GM21723 (cell line): ENCODE measurements at regions not wholly inside any gene's neighbourhood (a gene's known extent, or its start where the extent isn't known, plus 50 kb on each side); places are given as distances from the start of the nearest gene placed in this dataset.

Source experiments
- ATAC-seq: cut with Tn5 transposase; IDR thresholded peaks from one replicate; pipeline ENCODE4 v1.9.1; 2021; ENCODE audit warnings: mild to moderate bottlenecking, moderate library complexity; ENCODE audit not compliant: unreplicated experiment

DNA sequence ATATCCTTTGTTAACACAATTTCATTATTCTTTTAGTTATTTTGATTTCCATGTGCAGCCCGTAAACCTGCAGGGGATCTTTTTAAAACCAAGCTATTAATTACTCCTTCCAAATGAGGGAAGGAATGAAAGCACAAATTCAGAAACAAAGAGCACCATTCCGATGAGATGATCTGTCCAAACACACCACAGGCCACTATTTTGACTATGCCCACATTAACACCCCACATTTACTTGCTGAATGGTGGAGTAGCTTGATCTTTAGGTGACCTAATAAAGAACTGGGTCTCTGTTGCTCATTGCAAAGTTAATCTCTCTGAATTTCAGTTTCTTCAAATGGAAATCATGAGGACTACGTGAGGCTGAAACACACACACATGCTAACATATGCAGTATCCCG lies 218.0 kb downstream of the IRS1 start:
- ATAC-seq = no peak

- no peak for ATAC-seq
Observed at GRCh38 chr2:226581004-226581403, 218.6 kb downstream of the IRS1 start.

GRCh38 chr2:226580403-226580802 lies 219.2 kb downstream of the IRS1 start:
- ATAC-seq = no peak

DNA sequence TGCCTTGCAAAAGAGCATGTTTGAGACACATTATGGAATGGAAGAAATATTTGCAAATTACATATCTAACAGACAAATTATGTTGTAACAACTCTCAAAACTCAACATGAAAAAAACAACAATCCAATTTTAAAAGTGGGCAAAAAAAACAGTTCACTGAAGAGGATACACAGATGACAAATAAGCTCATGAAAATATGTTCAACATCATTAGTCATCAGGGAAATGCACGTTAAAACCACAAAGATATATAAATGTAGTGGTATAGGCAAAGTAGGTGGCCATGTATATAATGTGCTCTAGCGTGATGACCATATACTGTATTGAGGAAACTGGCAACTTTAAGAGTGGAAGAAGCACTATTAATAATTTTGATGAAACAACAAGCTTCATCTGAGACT lies 220.1 kb downstream of the IRS1 start:
- ATAC-seq = no peak

- ATAC-seq = no peak
Observed at GRCh38 chr2:226578879-226579278, 220.7 kb downstream of the IRS1 start.

- no peak for ATAC-seq
Observed at GRCh38 chr2:226578373-226578772, 221.2 kb downstream of the IRS1 start.

DNA sequence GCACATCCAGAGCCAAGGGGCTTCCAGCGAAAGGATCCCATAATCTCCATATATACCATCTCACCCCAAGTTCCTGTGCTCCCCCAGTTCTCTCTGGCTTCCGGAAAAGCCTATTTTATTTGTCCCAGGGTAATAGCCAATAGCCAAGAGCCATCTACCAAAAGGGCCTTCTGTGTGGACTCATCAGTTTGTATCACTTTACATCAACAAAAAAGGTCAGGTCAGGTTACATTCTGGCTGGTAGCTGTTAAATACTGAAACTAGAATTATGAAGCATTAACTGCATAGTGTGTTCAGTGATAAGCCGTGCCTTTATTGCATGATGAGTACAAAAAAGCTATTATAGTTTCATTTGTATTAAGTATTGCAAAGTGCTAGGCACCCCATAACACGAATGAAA lies 223.7 kb downstream of the IRS1 start:
- no peak for ATAC-seq

DNA sequence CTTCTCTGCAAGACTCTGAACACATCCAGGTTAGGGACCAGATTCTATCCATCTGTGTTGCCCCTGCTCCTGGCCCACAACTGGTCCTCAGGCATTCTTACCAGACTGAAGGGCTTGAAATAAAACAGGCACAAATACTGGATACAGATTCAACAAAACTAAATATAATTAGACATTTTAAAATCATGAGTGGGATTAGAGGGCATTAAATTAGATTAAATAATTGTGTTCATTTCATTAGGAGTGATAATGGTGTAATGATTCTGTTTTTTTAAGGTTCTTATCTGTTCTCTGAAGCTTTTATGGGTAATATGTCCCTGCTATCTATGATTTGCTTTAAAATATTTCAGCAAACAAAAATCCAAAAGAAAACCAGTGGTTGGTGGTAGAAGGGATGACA lies 226.5 kb downstream of the IRS1 start:
- no peak for ATAC-seq

DNA sequence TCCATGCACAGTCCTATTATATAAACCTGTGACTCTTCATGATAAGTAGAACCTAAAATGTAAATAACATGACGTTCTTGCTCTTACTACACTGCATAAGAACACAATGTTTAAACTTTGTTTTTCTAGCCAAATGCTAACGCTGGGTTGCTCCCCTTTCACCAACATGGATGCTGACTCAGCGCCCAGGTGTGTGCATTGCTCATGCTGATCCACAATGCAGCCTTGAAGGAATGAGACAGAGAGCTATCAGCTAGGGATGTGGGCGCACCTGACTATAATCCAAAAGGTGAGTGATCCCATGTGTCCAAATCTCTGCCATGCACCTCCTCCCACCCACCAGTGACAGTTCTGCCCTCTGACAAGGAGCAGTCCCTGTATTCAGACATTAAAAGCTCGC lies 235.0 kb downstream of the IRS1 start:
- ATAC-seq = no peak

- no peak for ATAC-seq
Observed at GRCh38 chr2:226561962-226562361, 237.7 kb downstream of the IRS1 start.

DNA sequence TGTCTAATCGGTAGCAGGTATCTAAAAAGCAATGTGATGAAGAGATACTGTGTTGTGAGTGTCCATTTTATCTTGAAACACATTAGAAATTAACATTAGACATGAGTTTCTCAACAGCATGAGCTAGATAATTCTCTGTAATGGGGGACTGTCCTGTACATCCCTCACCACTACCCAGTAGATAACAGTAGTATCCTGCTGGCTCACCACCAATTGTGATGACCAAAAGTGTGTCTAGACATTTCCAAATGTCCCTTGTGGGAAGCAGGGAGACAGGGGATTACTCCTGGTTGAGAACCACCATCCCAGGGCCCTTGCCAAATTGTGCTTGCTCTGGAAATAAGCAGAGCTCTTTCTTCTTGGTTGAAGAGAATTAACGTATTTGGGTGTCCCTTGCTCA lies 239.3 kb downstream of the IRS1 start:
- ATAC-seq = no peak

DNA sequence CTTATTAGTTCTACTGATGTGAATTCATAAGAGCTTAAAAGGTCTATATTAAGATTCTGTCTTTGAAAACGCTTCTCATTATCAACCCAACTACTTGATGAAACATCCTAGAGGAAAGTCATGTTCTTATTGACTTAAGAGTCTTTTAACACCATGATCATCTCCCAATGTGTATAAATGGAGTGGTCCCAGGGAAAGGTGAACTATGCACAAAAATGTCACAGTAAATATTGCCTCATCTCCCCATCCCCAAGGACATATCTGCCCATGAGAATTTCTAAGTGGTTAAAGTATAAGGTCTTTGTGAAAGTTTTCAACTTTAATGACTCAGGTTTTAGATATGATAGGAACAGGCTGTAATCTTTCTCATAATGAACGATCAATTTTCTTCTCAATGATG lies 240.1 kb downstream of the IRS1 start:
- no peak for ATAC-seq

DNA sequence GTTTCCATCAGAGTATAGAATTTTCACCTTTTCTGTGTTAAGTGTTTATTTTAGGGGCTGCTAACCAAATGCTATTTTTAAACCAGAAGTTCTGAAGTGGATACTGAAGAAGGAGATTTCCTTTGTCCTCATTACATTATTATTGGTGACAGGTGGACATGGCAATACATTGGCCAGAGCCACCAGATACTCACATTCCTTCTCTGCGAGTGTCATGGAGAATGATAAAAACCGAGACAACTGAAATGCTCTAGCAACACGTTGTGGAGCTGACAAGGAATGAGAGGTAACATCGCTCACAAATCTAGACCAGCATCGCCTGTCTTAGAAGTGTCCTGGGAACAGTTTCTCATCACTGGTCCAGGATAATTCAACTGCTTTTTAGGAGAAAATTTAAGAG lies 241.2 kb downstream of the IRS1 start:
- ATAC-seq = no peak

GRCh38 chr2:226556050-226556449 lies 243.6 kb downstream of the IRS1 start:
- no peak for ATAC-seq

DNA sequence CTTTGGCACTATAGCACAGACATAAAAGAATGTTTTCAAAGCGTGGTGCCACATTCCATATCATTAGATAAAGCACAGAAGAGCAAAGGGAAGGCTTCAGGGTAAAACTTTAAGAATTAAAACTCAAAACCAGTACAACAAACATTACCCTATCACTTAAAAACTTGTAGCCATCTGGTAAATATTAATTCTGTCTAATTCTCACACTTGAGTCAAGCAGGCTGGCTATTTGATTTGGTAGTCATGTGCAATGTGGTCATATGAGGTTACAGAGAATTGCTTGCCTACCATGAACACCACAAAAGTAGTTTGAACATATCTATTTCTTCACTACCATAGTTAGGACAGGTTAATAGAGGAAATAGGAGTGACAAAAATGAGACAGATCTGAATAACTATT lies 244.9 kb downstream of the IRS1 start:
- ATAC-seq = no peak

GRCh38 chr2:226553333-226553732 lies 246.3 kb downstream of the IRS1 start:
- no peak for ATAC-seq

DNA sequence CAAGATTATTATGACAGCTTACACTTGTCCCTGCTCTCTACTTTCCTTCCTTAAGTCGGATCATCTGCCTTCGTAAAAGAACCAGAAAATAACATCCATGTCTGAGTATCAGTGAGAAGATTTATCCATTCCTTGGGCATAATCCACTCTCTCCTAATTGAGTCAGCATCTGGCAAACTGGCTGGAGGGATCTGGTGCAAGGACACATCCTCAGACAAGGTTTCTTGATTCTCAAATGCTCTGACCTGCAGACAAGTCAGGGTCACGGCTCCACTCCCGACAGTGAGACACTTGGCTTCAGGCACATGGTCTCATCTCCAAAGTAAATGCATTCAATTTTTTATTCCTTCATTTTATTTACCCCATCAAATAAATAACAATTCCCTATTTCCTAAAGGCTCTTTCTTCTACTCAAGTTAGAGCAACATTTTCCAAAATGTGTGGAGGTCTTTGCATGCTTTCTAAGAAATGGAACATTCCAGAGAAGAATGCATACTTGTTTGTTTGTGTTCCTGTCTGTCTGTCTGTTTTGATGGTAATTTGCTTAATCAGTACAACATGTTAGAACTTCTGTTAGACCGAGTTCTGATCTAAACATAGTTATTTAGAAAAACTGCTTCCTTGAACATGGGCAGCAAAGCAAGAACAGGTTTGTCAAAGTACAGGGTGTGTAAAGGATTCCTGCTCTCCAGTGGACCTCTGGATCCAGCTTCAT lies 246.9 kb downstream of the IRS1 start:
- no peak for ATAC-seq

- ATAC-seq = no peak
Observed at GRCh38 chr2:226551522-226552250, 247.9 kb downstream of the IRS1 start.

DNA sequence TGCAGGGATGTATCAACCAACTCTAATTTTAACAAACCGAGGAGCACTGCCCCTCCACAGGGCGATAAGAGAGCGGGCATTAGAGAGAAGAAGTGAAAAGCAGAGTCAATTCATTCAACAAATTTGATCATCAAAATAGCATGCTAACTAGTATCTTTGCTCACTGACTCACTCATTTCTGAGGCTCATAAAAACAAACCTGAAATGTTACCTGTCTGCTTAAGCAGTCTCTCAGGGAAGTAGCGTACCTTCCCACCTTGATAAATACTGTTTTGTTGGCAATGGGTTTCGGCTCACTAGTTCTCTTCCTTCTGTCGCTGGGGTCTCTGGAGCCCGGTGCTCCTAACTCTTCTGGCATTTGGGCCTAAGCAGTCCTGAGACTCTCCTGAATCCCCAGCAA lies 248.8 kb downstream of the IRS1 start:
- no peak for ATAC-seq

- no peak for ATAC-seq
Observed at GRCh38 chr2:226548732-226549131, 250.9 kb downstream of the IRS1 start.

DNA sequence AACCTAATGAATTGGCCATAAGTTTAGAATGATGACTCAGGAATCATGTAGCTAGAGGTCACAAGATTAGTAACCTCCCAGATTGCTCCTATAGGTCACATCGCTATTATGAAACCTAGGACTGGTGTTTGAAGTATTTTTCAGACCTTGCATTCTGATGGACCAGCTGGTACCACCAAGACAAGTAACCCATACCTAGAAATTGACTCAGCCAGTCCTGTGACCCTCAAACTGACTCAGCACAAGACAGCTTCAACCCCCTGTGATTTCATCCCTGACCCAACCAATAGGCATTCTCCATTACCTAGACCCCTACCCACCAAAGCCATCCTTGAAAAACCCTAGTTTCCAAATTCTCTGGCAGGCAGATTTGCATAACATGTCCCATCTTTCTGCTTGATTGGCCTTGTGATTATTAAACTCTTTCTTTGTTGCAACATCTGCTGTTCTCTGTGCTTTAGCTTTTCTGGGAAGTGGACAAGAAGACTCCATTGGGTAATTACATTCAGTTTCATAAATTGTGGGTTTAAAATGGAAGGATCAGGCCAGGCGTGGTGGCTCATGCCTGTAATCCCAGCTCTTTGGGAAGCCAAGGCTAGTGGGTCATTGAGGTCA lies 254.9 kb downstream of the IRS1 start:
- no peak for ATAC-seq
